Left renal pelvis (tissue), 4 donors: ENCODE measurements at regions not wholly inside any gene's neighbourhood (a gene's known extent, or its start where the extent isn't known, plus 50 kb on each side); places are given as distances from the start of the nearest gene placed in this dataset.
A peak's percentile ranks its signal among the peaks of the same experiment; 100 is the strongest.

Source experiments
- DNase-seq, 4 donors: peaks; one replicate each; pipeline ENCODE4 v3.0.0-alpha.2; 2013; ENCODE audit warnings: low read depth in 4 of 4, low spot score in 3 of 4

DNA sequence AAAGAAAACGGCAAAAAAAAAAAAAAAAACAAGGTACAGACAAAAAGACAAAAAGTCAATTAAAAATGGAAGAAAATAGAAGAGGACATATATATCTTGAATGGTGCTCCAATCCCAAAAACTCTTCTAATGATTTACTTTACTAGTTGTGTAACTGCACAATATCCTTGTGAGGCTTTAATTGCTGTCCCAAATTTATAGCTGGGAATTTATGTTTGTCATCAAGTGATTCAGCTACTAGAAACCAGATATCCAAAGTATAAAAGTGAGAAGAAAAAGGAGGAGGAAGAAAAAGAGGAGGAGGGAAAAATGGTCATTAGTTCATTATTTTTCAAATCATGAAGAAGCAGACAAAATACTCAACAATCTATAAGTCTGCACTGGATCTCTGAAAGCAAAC, 150.8 kb upstream of the ARPP21 start:
- no peak for DNase-seq

DNA sequence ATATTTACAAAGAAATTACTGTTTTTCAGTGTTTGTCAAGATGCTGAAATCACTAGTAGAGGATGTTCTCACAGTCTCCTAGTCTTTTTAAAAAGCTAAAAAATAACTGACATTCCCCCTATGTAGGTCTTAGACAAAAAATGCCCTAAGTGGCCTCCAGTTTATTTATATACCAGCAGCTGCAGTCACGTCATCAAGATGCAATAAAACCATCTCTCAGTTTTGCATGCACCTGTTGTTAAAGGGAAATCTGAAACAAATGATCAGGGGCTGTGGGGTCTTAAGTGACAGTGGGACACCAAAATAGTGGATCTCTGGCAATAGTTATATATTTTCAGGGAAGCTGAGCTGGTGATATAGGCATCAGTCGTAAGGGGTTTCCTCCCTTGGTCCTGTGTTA, 146.5 kb upstream of the ARPP21 start:
- DNase-seq = no peak

DNA sequence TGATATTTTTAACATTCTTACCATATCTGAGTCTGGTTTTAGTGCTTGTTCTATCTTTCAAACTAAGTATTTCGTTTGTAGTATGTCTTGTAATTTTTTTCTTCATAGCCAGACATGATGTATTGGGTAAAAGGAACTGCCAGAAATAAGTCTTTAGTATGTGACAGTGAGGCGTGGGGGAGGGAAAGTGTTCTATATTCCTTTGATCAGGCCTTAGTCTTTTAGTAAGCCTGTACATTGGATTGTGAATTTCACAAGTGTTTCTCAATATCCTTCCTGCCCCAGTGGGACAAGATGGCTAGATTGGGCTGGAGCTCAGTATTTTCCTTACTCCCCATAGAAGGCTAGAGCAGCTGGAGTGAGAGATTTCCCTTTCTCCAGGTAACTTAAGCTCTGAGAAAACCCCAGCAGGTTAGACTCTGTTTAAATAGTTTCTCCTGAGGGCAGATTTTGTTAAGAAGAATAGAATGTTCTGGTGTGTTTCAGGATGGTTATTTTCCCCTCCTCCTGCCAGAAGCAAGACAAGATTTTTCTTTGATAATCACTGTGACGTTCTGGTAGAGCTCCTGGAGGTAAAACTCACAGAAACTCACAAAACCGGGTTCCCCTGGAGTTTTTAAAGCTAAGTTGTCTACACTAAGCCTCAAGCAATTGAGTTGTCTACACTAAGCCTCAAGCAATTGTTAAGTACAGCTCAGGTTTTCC, 140.7 kb upstream of the ARPP21 start:
- no peak for DNase-seq

DNA sequence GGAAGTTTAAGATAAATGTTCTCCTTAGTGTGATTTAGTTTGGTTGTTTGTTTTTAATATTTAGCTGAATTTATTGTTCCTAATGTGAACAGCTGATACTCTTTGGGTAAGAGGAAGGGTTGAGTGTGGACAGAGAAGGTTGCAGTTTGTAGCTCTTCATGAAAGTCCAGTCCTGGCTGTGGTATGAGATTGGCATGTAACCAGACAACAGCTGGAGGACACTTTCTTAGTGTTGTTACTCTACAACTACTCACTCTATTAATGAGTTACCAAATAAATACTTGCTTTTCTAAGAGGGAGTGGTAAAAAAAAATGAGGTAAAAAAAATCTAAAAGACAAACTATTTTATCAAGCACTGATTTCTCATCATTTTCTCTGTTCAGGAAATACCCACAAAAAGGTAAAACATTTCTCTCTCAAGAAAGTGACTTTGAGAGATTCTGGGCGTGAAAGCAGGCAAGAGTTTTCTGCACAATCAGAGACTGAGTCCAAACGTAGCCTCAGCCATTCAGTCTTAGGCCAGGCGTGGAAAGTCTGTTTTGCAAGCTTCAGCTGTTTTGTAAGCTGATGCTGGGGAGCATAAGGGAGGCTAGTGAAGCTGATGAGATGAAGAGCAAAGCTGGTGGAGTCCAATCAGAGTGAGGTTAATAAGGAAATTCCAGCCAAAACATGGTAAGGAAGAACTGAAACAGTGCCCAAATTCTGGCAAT, 138.5 kb upstream of the ARPP21 start:
- DNase-seq = no peak

DNA sequence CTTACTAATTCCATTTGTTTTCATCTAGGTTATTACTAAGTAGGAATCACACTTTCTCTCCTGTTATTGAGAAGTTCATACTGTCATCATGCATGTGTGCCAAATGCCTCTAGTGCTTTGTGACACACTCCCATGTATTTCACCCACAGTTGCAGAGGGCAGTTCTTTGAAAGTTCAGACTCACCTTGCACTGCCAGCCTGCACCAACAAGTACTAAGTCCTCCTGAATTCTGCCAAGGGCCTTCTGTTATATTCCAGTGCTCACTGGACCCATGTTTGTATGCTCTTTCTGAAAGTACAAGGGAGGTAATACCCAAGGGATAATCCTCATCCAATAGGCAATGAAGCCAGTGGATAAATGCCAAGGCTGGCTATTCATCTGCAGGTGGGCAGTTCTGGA, 136.6 kb upstream of the ARPP21 start:
- no peak for DNase-seq

DNA sequence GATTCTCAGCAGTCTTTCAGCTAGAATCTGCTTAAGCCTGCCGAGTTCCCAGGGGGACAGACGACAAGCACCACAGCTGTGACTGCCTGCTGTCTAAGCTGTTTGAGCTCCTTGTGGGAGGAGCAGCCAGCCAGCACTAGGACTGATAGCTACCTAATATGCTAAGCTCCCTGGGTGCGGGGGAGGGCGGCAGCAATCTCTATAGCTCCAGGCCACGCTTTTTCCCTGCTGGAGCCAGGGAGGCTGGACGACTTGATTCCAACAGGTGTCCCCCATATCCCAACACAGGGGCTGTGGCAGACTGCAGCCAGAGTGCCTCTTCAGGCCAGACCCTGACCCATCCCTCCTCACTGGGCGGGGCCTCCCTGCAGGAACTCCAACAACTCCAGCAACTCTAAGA, 134.1 kb upstream of the ARPP21 start:
- peak in 1 of 4 donors; percentile 62 for DNase-seq

DNA sequence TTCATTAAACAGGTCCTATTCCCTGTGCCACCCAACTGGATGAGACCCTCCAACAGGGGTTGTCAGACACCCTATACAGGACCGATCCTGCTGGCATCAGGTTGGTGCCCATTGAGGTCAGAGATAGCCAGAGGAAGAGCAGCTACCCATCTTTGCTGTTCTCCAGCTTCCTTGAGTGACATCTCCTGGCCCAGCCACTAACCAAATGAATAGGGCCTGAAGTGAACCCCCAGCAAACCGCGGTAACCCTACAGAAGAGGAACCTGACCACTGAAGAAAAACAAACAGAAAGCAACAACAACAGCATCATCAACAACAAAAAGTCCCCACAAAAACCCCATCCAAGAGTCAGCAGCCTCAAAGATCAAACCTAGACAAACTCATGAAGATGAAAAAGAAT, 133.6 kb upstream of the ARPP21 start:
- no peak for DNase-seq

DNA sequence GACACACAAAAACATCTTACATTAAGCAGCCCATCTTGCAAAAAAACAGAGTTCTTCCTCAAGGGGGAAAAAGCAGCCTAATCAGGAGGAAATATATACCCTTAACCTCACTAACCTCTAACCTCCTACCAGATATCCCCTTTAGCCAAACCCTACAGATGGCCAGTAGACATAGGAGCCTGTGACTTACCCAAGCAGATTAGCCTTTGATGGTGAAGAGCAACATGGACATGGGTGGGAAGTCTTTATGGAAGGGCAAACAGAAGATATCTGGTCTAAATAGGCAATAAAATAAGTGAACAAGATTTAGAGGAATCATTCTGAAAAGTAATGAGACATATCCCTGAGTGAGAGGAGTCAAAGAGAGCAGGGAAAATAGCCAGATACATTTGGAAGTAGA, 119.4 kb upstream of the ARPP21 start:
- no peak for DNase-seq

DNA sequence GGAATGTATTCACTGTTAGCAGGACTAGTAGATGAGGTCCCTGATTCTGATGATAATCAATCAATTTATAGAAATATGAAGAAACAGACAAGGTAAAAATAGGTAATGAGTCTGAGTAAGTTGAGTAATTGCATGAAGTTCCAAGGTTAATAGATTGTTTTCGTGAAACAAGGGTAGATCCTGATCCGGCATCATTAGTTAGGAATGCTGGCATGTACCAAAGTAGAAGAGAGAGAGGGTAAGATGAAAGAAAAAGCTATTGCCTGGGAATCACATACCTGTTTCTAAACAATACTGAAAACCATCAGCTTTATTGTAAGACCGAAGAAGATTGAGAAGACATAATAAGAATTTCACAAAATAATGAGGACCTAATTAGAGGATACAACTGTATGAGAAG, 118.1 kb upstream of the ARPP21 start:
- DNase-seq = no peak

DNA sequence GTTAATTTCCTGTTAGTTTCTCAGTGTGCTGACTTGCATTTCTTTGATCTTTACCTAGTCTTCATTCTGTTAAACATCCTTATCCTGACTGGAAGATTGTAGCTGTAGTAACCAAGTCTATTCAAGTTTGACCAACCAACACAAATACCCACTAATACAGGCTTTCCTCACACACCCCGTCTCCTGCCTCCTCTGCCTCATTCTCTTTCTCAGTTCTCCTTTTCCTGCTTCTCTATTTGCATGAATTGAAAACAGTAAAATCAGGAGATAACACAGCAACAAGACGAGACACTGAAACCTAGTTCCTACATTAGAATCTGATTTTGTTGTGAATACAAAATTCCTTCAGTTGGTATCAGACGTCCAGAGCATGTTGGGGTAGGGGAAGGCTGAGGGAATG, 116.9 kb upstream of the ARPP21 start:
- no peak for DNase-seq

DNA sequence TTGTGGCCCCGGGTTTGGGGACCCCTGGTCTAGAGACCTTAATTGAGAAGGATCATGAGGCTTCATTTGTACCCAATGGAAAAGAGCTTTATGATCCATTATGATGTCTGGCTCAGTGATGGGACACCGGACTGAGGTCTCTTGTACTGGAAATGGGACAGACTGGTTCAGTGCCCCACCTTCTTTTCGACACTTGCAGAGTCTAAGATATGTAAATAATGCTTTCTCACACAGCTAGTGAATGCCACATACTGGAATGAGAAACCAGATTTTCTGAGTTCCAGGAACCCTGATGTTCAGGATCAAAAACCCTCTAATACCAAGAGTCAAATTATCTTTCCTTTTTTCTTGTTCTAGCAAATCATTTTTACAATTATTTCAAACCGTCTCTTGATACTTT, 116.3 kb upstream of the ARPP21 start:
- DNase-seq = no peak

DNA sequence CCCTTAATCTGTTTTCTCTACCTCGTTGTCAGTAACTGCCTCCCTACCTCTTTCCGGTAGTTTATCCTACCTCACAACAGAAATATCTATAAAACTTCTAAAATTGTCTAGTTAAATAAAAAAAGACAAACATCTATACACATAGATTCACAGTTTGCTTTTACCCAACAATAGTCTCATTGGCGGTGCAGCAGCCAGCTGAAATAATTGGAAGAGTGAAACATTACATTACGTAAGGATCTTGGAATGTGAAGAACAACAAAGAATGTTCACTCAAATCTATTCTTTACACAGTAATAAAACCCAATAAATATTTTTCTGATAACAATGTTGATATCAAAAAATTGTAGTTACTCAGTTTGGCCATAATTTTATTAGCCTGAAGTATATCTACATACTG, 115.5 kb upstream of the ARPP21 start:
- DNase-seq = no peak

DNA sequence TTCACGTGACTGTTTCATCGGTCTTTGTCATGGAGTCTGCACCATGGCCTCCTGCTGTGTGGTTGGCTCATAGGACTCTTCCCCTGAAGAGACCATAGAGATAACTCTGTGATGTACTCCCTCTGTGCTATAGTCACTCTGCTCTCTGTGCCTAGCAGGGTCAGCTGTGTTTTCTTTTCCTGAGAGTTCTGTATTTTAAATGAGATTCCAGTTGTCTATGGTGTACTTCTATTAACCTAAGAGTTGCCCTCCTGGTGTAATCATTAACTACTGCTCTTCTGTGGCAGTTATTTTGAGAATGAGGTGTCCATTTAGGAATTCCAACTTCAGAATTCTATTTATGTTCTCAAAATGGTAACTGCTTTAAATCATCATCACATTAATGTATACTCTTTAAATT, 114.5 kb upstream of the ARPP21 start:
- DNase-seq = no peak

DNA sequence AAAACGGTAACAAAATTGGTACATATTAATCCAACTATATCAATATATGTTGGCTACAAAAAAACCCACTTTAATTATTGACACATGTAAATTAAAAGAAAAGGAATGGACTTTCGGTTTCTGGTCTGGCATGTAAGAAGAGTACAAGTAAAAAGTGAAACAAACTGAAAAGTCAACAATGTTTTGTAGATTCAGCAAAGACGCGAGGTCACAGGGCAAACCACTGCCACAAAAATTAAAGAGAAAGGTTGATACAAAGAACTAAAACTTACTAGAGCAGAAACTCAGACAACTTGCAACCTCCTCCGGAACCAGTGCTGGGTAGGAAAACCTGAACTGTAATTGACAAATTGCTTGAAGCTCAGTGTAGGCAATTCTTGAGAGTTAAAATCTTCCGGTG, 110.6 kb upstream of the ARPP21 start:
- no peak for DNase-seq

DNA sequence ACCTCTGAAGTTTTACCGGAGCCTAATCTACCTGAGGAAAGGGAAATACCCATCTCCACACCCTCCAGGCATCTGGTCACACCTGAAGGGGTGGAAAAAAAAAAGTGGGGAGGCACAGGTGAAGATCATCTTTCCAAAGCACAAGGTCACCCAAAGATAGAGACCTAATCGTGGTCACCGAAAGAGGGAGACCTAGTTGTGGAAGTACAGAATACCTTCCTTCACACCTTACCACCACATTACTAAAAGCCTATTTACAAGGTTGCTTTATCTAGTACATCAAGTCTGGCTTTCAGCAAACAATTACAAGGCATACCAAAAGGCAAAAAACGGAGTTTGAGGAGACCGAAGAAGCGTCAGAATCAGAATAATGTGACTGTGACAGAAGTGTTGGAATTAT, 110.0 kb upstream of the ARPP21 start:
- no peak for DNase-seq

DNA sequence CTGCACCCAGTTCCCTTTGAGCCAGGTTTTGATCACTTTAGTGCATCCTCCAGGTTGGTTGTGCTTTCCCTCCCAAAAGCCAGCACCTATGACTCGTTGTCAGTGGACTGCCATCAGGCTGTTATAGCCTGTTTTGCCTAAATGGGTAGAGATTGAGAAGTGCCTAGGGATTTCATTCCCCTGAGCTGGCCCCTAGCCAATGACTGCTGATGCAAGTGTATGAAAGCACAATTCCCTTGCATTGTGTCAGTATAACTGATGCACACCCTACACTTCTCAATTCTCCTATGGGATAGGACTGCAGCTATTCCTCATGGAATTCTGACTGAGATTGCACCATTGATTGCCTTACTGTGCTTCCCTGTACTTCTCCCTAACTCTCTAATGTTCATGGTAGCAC, 102.1 kb upstream of the ARPP21 start:
- DNase-seq = no peak

DNA sequence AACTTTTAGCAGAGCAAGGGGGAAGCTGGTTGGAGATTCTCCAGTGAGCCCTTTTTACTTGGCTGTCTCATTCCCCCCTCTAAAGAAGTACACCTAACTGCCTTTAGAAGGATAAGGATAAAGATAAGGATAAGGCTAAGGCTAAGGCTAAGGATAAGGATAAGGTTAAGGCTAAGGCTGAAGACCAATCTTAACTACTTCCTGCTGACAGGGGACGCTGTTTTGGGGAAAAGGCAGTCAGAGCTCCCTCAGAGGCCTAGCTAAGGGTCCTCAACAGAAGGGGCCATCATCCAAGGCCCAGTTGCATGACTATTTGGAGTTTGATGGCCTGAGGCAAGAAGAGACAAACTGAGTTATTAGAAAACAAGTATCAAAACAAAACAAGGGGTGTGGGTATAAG, 94.3 kb upstream of the ARPP21 start:
- DNase-seq = no peak

DNA sequence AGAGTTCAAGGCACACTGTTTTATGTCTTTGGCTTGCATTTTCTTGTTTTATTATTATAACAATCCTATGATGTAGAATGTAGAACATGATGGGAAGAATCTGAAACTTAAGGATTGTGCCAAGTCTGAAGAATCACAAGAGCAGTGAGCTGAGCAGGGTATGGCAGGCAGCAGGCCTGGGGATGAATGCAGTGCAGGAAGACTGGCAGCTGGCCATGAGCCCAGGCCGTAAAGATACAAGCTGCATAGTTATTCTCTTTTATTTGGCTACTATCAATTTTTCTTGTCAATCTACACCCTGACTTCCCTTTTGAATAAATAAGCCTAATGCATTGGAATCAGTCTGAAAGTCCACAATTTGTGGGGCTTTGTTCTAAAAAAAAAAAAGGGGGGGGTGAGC, 89.6 kb upstream of the ARPP21 start:
- DNase-seq = no peak

DNA sequence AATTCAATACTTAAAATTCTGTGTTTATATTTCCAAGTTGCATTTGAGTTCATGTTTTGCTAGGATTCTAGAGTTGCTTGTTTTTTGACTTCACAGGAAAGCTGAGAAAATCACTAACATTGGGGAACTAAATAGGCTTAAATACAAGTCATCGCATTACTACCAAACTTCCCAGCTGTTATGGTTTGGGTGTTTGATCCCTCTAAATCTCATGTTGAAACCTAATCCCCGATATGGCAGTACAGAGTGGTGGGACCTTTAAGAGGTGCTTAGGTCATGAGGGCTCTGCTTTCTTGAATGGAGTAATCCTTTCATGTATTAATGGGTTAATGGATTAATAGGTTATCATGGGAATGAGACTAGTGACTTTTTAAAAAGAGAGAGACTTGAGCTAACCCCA, 77.2 kb upstream of the ARPP21 start:
- no peak for DNase-seq

DNA sequence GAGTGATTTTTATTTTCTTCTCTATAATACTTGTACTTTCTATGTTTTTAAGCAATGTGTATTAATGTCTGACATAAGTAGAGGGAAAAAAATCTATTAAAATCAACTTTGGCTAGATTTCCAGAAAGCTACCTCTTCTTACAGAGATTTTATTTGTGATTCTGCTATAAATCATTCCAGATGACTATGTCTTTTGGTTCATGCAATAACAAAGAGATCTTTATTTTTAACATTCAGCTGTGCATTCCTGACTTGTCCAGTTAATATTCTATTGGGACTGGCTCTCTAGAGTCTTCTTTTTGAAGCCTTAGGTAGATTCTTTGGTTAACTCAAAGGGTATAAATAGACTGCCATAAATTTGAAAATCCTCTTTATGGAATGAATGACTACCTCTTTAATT, 74.3 kb upstream of the ARPP21 start:
- DNase-seq = no peak
